K562 (cell line): ENCODE measurements at regions not wholly inside any gene's neighbourhood (a gene's known extent, or its start where the extent isn't known, plus 50 kb on each side); places are given as distances from the start of the nearest gene placed in this dataset.

ENCODE experiments used
- CTCF ChIP-seq, 3 experiments: IDR thresholded peaks in 2 of 3; conservative IDR thresholded peaks in 1 of 3; 2 replicates each; pipeline ENCODE4 v1.5.1; 2011 to 2012; ENCODE audit warnings: low read length in 3 of 3, mild to moderate bottlenecking in 3 of 3, control low read depth in 2 of 3, improper control_type of control experiment in 1 of 3, inconsistent platforms in 1 of 3, low read depth in 1 of 3, mixed read lengths in 1 of 3, moderate library complexity in 1 of 3; ENCODE audit not compliant: insufficient read depth in 2 of 3
- E2F6 ChIP-seq, 2 experiments: IDR thresholded peaks; 2 replicates each; pipeline ENCODE4 v1.6.1; 2011; ENCODE audit warnings: borderline replicate concordance in 1 of 2, control low read depth in 1 of 2, low read depth in 1 of 2, low read length in 1 of 2, mild to moderate bottlenecking in 1 of 2, mixed read lengths in 1 of 2, moderate library complexity in 1 of 2; ENCODE audit not compliant: insufficient read depth in 1 of 2, insufficient read length in 1 of 2, poor library complexity in 1 of 2, severe bottlenecking in 1 of 2; ENCODE audit errors: extremely low read depth in 1 of 2
- ZNF354B ChIP-seq: fragments of 250-450 bp; sonication (Bioruptor Pico); IDR thresholded peaks from 2 replicates; pipeline ENCODE4 v1.4.0; 2020

- TF ChIP-seq ZNF354B (no peak), E2F6 (IDR thresholded peaks at IDR 0.05; ENCODE audit: borderline replicate concordance in 1 of 2, extremely low read depth in 1 of 2, insufficient read depth in 1 of 2, insufficient read length in 1 of 2, low read depth in 1 of 2, low read length in 1 of 2, poor library complexity in 1 of 2, severe bottlenecking in 1 of 2) (no peak), CTCF (IDR thresholded peaks at IDR 0.05 in 2 of 3, conservative IDR thresholded peaks at IDR 0.05 in 1 of 3; ENCODE audit: insufficient read depth in 2 of 3, low read depth in 1 of 3, low read length in 3 of 3) (no peak)
These were observed 122.6 kb downstream of the OLIG3 start for GRCh38 chr6:137371634-137372016.
